Stimulated activated CD8-positive, alpha-beta memory T cell treated with anti-CD3 and anti-CD28 coated beads, Interleukin-7, amount 100 ng/mL, for 48 hours (primary cell): ENCODE measurements at regions not wholly inside any gene's neighbourhood (a gene's known extent, or its start where the extent isn't known, plus 50 kb on each side); places are given as distances from the start of the nearest gene placed in this dataset.

Experiments
- DNase-seq, 2 donors: peaks; one replicate each; pipeline ENCODE4 v3.0.0-alpha.2; 2020; ENCODE audit warnings: low read depth in 1 of 2; ENCODE audit errors: extremely low read depth in 1 of 2

- no peak for DNase-seq
Measured at GRCh38 chr2:16852651-16853050, 187.0 kb upstream of the CYRIA start.

GRCh38 chr2:16851126-16851525, 185.5 kb upstream of the CYRIA start:
- no peak for DNase-seq

- DNase-seq, result no peak
Measured at GRCh38 chr2:16840496-16841172, 175.0 kb upstream of the CYRIA start.

- DNase-seq, result no peak
Measured at GRCh38 chr2:16832910-16833309, 167.3 kb upstream of the CYRIA start.

GRCh38 chr2:16828828-16829160, 163.2 kb upstream of the CYRIA start:
- DNase-seq, result no peak

GRCh38 chr2:16828044-16828827, 162.6 kb upstream of the CYRIA start:
- no peak for DNase-seq

GRCh38 chr2:16824472-16824871, 158.8 kb upstream of the CYRIA start:
- no peak for DNase-seq

- no peak for DNase-seq
Measured at GRCh38 chr2:16821692-16822091, 156.1 kb upstream of the CYRIA start.

GRCh38 chr2:16818203-16818556, 152.5 kb upstream of the CYRIA start:
- no peak for DNase-seq

- no peak for DNase-seq
Measured at GRCh38 chr2:16817305-16818202, 151.9 kb upstream of the CYRIA start.

- DNase-seq, result no peak
Measured at GRCh38 chr2:16816522-16816921, 150.9 kb upstream of the CYRIA start.

GRCh38 chr2:16816016-16816415, 150.4 kb upstream of the CYRIA start:
- no peak for DNase-seq

GRCh38 chr2:16813593-16813992, 148.0 kb upstream of the CYRIA start:
- no peak for DNase-seq

- DNase-seq, result no peak
Measured at GRCh38 chr2:16798472-16798871, 132.8 kb upstream of the CYRIA start.

GRCh38 chr2:16791496-16791895, 125.9 kb upstream of the CYRIA start:
- no peak for DNase-seq

- DNase-seq, result no peak
Measured at GRCh38 chr2:16785149-16785548, 119.5 kb upstream of the CYRIA start.

- no peak for DNase-seq
Measured at GRCh38 chr2:16784652-16785051, 119.0 kb upstream of the CYRIA start.

- no peak for DNase-seq
Measured at GRCh38 chr2:16777123-16777870, 111.7 kb upstream of the CYRIA start.

GRCh38 chr2:16775899-16776231, 110.2 kb upstream of the CYRIA start:
- DNase-seq, result no peak

- no peak for DNase-seq
Measured at GRCh38 chr2:16774980-16775898, 109.6 kb upstream of the CYRIA start.
